ENCODE measurements at regions not wholly inside any gene's neighbourhood (a gene's known extent, or its start where the extent isn't known, plus 50 kb on each side); places are given as distances from the start of the nearest gene placed in this dataset.

DNA sequence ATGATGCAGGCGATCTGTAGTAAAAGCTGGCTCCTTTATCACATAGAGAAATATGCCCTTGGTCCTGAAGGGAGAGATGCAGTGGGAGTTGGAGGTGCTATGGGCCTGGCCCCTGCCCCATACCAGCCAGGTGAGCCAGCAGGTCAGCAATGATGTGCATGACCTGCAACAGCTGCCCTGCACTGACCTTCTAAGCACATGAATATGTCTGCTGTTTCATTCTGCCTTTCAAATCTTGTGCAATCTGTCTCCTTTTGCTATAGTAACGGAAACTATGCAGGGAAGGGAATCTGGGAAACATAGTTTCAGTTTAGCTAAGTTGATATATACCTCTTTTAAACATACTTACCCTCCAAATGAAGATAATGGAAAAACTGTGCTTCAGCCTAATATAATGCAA, 235.2 kb downstream of the TDRD15 start:
- TF ChIP-seq YY1 (IDR thresholded peaks at IDR 0.05; ENCODE audit: extremely low read depth, insufficient replicate concordance, low read depth, low read length), result no peak
- TF ChIP-seq, protein P1, sequence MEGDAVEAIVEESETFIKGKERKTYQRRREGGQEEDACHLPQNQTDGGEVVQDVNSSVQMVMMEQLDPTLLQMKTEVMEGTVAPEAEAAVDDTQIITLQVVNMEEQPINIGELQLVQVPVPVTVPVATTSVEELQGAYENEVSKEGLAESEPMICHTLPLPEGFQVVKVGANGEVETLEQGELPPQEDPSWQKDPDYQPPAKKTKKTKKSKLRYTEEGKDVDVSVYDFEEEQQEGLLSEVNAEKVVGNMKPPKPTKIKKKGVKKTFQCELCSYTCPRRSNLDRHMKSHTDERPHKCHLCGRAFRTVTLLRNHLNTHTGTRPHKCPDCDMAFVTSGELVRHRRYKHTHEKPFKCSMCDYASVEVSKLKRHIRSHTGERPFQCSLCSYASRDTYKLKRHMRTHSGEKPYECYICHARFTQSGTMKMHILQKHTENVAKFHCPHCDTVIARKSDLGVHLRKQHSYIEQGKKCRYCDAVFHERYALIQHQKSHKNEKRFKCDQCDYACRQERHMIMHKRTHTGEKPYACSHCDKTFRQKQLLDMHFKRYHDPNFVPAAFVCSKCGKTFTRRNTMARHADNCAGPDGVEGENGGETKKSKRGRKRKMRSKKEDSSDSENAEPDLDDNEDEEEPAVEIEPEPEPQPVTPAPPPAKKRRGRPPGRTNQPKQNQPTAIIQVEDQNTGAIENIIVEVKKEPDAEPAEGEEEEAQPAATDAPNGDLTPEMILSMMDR (IDR thresholded peaks at IDR 0.05 in 2 of 3, conservative IDR thresholded peaks at IDR 0.05 in 1 of 3; ENCODE audit: borderline replicate concordance in 1 of 3, insufficient read depth in 1 of 3, low read depth in 2 of 3, low read length in 2 of 3), result no peak
- no peak for TF ChIP-seq SIN3A (IDR thresholded peaks at IDR 0.05; ENCODE audit: low read depth)
- no peak for TF ChIP-seq SP1 (IDR thresholded peaks at IDR 0.05; ENCODE audit: low read depth)
- TF ChIP-seq, protein P2, sequence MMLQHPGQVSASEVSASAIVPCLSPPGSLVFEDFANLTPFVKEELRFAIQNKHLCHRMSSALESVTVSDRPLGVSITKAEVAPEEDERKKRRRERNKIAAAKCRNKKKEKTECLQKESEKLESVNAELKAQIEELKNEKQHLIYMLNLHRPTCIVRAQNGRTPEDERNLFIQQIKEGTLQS (IDR thresholded peaks at IDR 0.05), result no peak
- no peak for TF ChIP-seq RAD21 (IDR thresholded peaks at IDR 0.05; ENCODE audit: low read depth)
- TF ChIP-seq EZH2 (IDR thresholded peaks at IDR 0.05), result no peak
- TF ChIP-seq EZH2phosphoT487 (IDR thresholded peaks at IDR 0.05; ENCODE audit: borderline replicate concordance), result no peak
- no peak for TF ChIP-seq JUND (IDR thresholded peaks at IDR 0.05)
- no peak for TF ChIP-seq EGR1 (IDR thresholded peaks at IDR 0.05; ENCODE audit: low read depth)
